Calu3 (cell line): ENCODE measurements at regions not wholly inside any gene's neighbourhood (a gene's known extent, or its start where the extent isn't known, plus 50 kb on each side); places are given as distances from the start of the nearest gene placed in this dataset.

Experiments used
- BruUV-seq: library from RNA; stranded (reverse); fragments of 400-500 nt; replicated peaks from 2 replicates; lab custom pipeline; 2021; lab: Mats Ljungman, UMichigan
- CTCF ChIA-PET: fragments of 300-600 bp; sonication (Branson Sonifier 250); formaldehyde crosslinking; loops from one replicate; lab custom pipeline; 2022; ENCODE audit warnings: antibody characterized with exemption; lab: Charles Lee
- DNase-seq: peaks from one replicate; pipeline ENCODE4 v3.0.0; 2022
- H3K27ac Mint-ChIP-seq: one replicate; pipeline ENCODE4 v1.8.0; 2022; ENCODE audit warnings: mixed read lengths; ENCODE audit not compliant: unreplicated experiment
- H3K27me3 Mint-ChIP-seq: one replicate; pipeline ENCODE4 v1.8.0; 2022; ENCODE audit warnings: mixed read lengths; ENCODE audit not compliant: unreplicated experiment
- H3K36me3 Mint-ChIP-seq: one replicate; pipeline ENCODE4 v1.8.0; 2022; ENCODE audit warnings: mild to moderate bottlenecking, moderate library complexity, mixed read lengths; ENCODE audit not compliant: insufficient read depth, unreplicated experiment
- H3K4me1 Mint-ChIP-seq: one replicate; pipeline ENCODE4 v1.8.0; 2022; ENCODE audit warnings: mild to moderate bottlenecking, low read depth, mixed read lengths; ENCODE audit not compliant: unreplicated experiment
- H3K4me3 Mint-ChIP-seq: one replicate; pipeline ENCODE4 v1.8.0; 2022; ENCODE audit warnings: mild to moderate bottlenecking, low read depth, moderate library complexity, mixed read lengths; ENCODE audit not compliant: unreplicated experiment
- H3K9me3 Mint-ChIP-seq: one replicate; pipeline ENCODE4 v1.8.0; 2022; ENCODE audit warnings: low read depth, mixed read lengths; ENCODE audit not compliant: unreplicated experiment
- intact Hi-C: fragments of 100-400 bp; cut with micrococcal nuclease; formaldehyde crosslinking; loops from one replicate; pipeline ENCODE4 v1.10.0; 2022; ENCODE audit not compliant: unreplicated experiment
- TF ChIP-seq, protein P1 (sequence below): fragments of 200-600 bp; IDR thresholded peaks from one replicate; pipeline ENCODE4 v1.8.0; 2022; ENCODE audit warnings: antibody characterized with exemption; ENCODE audit not compliant: unreplicated experiment

DNA sequence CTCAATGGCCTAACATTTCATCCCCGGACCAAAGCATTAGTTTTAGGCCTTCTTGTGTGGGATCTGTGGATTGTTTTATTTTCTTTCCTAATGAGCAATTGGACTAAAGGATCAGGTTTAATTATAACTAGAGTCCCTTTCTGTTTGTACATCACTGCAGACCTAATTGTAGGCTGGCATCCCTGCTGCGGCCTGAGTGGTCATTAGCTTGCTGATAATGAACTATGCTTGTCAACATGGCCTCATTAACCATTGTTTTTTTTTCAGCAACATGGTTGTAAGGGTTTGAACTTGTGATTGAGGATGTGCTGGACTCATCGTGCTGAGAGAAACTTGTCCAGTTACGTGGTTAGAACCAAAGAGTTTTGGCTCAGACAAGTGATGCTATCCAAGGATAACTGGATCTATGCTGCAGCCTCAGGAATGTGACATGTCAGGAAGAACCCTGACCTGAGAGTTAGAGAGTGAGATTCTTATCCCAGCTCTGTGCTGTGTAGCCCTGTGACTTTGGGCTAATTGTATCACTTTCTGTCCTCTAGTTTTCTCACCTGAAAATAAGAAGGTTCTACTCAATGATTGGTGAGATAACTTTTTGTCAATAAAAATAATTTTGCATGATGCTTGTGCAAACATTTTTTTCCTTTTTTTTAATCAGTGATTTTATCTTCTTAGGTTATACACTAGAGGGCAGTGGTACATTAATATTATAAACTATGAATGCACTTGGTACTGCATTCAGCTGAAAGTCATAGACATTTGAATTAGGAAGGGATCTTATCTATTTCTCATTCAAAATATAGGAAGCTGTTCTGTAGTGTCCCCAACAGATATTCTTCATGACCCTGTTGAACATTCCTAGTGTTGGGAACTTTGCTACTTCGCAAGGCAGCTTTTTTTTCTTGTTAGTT is 140.9 kb downstream of the RNF144B start:
- Mint-ChIP-seq H3K36me3 (no peaks in the 10 kb centered on the region), H3K27ac (no peak overlapping the region), H3K4me1 (no peaks in the 10 kb centered on the region), H3K4me3 (no peak overlapping the region), H3K27me3 (peaks cover 13% of the 10 kb centered on the region), H3K9me3 (no peaks in the 10 kb centered on the region)
- CTCF ChIA-PET: no interaction called here
- DNase-seq: no peak
- intact Hi-C loops: loop anchor here (1.0 kb wide), 1 partner anchor 69 kb away; no protein-coding TSS in a partner anchor
- BruUV-seq: no TSS peak
- TF ChIP-seq, protein P1, sequence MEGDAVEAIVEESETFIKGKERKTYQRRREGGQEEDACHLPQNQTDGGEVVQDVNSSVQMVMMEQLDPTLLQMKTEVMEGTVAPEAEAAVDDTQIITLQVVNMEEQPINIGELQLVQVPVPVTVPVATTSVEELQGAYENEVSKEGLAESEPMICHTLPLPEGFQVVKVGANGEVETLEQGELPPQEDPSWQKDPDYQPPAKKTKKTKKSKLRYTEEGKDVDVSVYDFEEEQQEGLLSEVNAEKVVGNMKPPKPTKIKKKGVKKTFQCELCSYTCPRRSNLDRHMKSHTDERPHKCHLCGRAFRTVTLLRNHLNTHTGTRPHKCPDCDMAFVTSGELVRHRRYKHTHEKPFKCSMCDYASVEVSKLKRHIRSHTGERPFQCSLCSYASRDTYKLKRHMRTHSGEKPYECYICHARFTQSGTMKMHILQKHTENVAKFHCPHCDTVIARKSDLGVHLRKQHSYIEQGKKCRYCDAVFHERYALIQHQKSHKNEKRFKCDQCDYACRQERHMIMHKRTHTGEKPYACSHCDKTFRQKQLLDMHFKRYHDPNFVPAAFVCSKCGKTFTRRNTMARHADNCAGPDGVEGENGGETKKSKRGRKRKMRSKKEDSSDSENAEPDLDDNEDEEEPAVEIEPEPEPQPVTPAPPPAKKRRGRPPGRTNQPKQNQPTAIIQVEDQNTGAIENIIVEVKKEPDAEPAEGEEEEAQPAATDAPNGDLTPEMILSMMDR: no peak

DNA sequence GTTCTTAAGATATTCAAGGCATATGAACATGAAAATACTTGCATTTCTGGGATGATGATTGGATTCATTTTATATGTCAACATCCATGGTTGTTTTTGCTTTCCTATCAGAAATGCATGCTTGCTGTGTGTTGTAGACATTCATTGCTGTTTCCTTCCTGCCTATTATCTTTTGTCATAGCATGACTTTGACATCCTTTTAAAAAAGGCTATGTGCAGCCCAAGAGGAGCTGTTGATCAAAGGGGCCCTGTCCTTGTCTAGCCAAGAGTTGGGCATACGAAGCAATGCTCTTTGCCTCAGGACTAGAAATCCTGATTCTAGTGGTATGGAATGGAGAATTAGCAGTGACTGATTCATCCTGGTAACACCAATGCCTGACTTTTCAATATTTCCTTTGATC is 143.1 kb downstream of the RNF144B start:
- TF ChIP-seq, protein P1: no peak
- H3K9me3 Mint-ChIP-seq: no peaks in the 10 kb centered on the region
- peaks cover 13% of the 10 kb centered on the region for H3K27me3 Mint-ChIP-seq
- H3K36me3 Mint-ChIP-seq: no peaks in the 10 kb centered on the region
- intact Hi-C loops: loop anchor here (5.0 kb wide), 1 partner anchor 152 kb away; no protein-coding TSS in a partner anchor
- no peak for DNase-seq
- CTCF ChIA-PET: no interaction called here
- no TSS peak for BruUV-seq
- H3K4me1 Mint-ChIP-seq: peaks cover 6% of the 10 kb centered on the region
- H3K4me3 Mint-ChIP-seq: no peak overlapping the region
- no peak overlapping the region for H3K27ac Mint-ChIP-seq

DNA sequence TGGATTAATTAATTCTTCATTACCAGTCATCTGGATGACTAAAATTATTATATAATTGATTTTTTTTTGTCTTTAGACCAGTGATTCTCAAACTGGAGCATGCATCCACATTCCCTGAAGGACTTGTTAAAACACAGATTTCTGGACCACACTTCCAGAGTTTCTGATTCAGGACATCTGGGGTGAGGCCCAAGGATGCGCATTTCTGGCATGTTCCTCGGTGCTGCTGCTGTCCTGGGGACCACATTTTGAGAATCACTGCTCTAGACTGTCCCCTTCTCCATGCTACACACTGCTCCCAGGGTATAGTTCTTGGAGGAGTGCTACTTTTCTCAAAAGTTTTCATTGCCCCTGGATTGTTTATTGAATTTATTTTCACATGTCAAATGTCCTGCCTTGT is 145.0 kb downstream of the RNF144B start:
- DNase-seq: no peak
- H3K9me3 Mint-ChIP-seq: no peaks in the 10 kb centered on the region
- H3K36me3 Mint-ChIP-seq: no peaks in the 10 kb centered on the region
- no TSS peak for BruUV-seq
- H3K4me1 Mint-ChIP-seq: peaks cover 6% of the 10 kb centered on the region
- TF ChIP-seq, protein P1: no peak
- intact Hi-C loops: loop anchor here (5.0 kb wide), 1 partner anchor 150 kb away; no protein-coding TSS in a partner anchor
- CTCF ChIA-PET: no interaction called here
- no peak overlapping the region for H3K27ac Mint-ChIP-seq
- no peak overlapping the region for H3K4me3 Mint-ChIP-seq
- peaks cover 13% of the 10 kb centered on the region for H3K27me3 Mint-ChIP-seq

DNA sequence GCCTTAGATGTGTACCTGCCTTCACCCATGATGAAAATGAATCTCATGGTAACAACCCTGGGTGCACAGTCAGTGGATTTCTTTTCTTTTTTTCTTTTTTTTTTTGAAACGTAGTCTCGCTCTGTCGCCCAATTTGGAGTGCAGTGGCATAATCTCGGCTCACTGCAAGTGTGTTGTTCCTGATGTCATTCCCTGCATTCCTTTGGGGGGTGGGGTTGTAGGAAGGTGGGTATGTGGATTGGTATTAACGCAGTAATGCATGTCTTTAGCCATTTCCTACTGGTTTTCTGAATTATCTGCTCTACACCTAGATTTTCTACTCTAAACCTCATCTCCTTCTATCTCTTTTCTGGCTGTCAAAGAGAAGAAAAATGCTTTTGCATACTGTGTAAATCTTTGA is 146.6 kb downstream of the RNF144B start:
- Mint-ChIP-seq H3K4me3 (no peak overlapping the region), H3K27ac (no peak overlapping the region), H3K27me3 (peaks cover 13% of the 10 kb centered on the region), H3K4me1 (peaks cover 6% of the 10 kb centered on the region), H3K36me3 (no peaks in the 10 kb centered on the region), H3K9me3 (no peaks in the 10 kb centered on the region)
- CTCF ChIA-PET: no interaction called here
- no TSS peak for BruUV-seq
- no peak for DNase-seq
- TF ChIP-seq, protein P1: no peak
- intact Hi-C loops: loop anchor here (5.0 kb wide), 1 partner anchor 149 kb away; no protein-coding TSS in a partner anchor
